Type B pancreatic cell (in vitro differentiated cells): ENCODE measurements at regions not wholly inside any gene's neighbourhood (a gene's known extent, or its start where the extent isn't known, plus 50 kb on each side); places are given as distances from the start of the nearest gene placed in this dataset.

Experiments used
- DNase-seq: peaks from one replicate; pipeline ENCODE4 v3.0.0; 2021; ENCODE audit warnings: mixed read lengths; ENCODE audit not compliant: unreplicated experiment; ENCODE audit errors: extremely low spot score
- H3K27ac Mint-ChIP-seq: 2 replicates; pipeline ENCODE4 v1.8.0; 2021; ENCODE audit warnings: mild to moderate bottlenecking, mixed read lengths
- H3K27me3 Mint-ChIP-seq: 2 replicates; pipeline ENCODE4 v1.8.0; 2021; ENCODE audit warnings: mixed read lengths
- H3K36me3 Mint-ChIP-seq: 2 replicates; pipeline ENCODE4 v1.8.0; 2021; ENCODE audit warnings: mixed read lengths
- H3K4me1 Mint-ChIP-seq: one replicate; pipeline ENCODE4 v1.8.0; 2021; ENCODE audit warnings: mixed read lengths; ENCODE audit not compliant: unreplicated experiment
- H3K4me3 Mint-ChIP-seq: 2 replicates; pipeline ENCODE4 v1.8.0; 2021; ENCODE audit warnings: mild to moderate bottlenecking, mixed read lengths
- H3K9me3 Mint-ChIP-seq: 2 replicates; pipeline ENCODE4 v1.8.0; 2021; ENCODE audit warnings: mixed read lengths
- TF ChIP-seq, protein P1 (sequence below): fragments of 200-600 bp; sonication (generic); conservative IDR thresholded peaks from 2 replicates; pipeline ENCODE4 v1.5.0; 2021; ENCODE audit warnings: antibody characterized with exemption, mild to moderate bottlenecking

DNA sequence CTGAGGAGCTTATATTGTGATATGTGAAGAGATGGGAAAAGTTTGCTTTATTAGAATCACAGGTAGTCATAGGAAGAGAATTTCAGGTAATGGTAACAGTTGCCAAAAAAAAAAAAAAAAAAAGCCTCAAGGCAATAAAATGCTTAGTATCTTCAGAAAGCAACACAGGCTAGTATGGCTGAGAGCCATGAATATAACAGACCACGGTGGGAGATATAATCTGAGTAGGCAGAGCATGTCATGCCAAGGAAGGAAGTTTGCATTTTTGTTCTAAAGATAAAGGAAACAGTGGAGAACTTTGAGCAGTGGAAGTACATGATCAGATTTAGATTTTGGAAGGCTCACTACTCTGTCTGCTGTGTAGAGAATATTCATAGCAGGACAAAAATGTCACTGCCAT lies 211.4 kb downstream of the ETS1 start:
- DNase-seq = no peak
- H3K4me1 Mint-ChIP-seq = peaks cover 9% of the 10 kb centered on the region
- TF ChIP-seq, protein P1, sequence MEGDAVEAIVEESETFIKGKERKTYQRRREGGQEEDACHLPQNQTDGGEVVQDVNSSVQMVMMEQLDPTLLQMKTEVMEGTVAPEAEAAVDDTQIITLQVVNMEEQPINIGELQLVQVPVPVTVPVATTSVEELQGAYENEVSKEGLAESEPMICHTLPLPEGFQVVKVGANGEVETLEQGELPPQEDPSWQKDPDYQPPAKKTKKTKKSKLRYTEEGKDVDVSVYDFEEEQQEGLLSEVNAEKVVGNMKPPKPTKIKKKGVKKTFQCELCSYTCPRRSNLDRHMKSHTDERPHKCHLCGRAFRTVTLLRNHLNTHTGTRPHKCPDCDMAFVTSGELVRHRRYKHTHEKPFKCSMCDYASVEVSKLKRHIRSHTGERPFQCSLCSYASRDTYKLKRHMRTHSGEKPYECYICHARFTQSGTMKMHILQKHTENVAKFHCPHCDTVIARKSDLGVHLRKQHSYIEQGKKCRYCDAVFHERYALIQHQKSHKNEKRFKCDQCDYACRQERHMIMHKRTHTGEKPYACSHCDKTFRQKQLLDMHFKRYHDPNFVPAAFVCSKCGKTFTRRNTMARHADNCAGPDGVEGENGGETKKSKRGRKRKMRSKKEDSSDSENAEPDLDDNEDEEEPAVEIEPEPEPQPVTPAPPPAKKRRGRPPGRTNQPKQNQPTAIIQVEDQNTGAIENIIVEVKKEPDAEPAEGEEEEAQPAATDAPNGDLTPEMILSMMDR = no peak
- no peak overlapping the region for H3K4me3 Mint-ChIP-seq
- H3K36me3 Mint-ChIP-seq = no peaks in the 10 kb centered on the region
- no peaks in the 10 kb centered on the region for H3K27me3 Mint-ChIP-seq
- no peak overlapping the region for H3K27ac Mint-ChIP-seq
- H3K9me3 Mint-ChIP-seq = no peaks in the 10 kb centered on the region

DNA sequence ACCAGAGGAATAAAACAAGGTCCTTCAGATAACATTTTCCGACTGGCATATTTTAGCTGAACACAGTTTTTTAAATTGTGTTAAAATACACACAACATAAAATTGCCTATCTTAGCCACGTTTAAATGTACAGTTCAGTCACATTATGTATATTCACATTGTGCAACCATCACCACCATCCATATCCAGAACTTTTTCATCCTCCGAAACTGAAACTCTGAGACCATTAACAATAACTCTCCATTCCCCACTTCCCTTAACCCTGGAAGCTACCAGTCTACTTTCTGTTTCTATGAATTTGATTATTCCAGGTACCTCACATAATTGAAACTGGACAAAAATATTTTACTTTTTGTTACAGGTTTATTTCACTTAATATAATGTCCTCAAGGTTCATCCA lies 213.3 kb downstream of the ETS1 start:
- no peaks in the 10 kb centered on the region for H3K27me3 Mint-ChIP-seq
- H3K4me1 Mint-ChIP-seq = peaks cover 8% of the 10 kb centered on the region
- no peaks in the 10 kb centered on the region for H3K36me3 Mint-ChIP-seq
- H3K9me3 Mint-ChIP-seq = no peaks in the 10 kb centered on the region
- no peak overlapping the region for H3K4me3 Mint-ChIP-seq
- TF ChIP-seq, protein P1 = no peak
- H3K27ac Mint-ChIP-seq = no peak overlapping the region
- DNase-seq = no peak

DNA sequence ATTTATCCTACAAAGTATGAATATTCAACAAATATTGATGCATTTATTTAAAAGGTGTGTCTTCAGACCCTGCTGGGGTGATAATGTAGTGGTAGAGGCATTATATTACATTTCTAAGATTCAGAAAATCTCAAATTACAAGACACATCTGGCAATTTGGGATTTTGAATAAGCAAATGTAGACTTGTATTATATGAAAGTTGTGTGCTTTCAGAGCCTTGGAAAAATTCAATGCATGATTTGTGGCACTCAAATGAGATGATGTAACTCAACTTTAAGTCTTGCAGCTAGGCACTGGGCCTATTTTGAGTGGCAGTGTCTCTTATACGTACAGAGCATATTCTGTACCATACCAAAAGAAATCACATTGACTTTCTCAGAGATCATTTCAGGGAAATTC lies 214.4 kb downstream of the ETS1 start:
- Mint-ChIP-seq H3K4me1 (peaks cover 8% of the 10 kb centered on the region), H3K9me3 (no peaks in the 10 kb centered on the region), H3K4me3 (no peak overlapping the region), H3K27ac (no peak overlapping the region), H3K27me3 (no peaks in the 10 kb centered on the region), H3K36me3 (no peaks in the 10 kb centered on the region)
- TF ChIP-seq, protein P1 = no peak
- DNase-seq = no peak

DNA sequence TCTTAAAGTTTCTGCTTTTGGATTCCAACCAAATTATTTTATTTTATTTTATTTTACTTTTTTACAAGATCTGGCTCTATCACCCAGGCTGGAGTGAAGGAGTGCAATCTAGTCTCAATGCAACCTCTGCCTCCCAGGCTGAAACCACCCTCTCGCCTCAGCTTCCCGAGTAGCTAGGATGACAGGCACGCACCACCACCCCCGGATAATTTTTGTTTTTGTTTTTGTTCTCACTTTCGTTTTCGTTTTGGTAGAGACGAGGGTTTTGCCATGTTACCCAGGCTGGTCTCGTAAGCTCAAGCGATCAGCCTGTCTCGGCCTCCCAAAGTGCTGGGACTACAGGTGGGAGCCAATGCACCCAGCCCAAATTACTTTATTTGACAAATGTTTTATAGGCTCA lies 219.8 kb downstream of the ETS1 start:
- no peak for DNase-seq
- no peak overlapping the region for H3K4me3 Mint-ChIP-seq
- TF ChIP-seq, protein P1 = no peak
- peaks cover 5% of the 10 kb centered on the region for H3K9me3 Mint-ChIP-seq
- no peak overlapping the region for H3K27ac Mint-ChIP-seq
- H3K36me3 Mint-ChIP-seq = no peaks in the 10 kb centered on the region
- H3K27me3 Mint-ChIP-seq = peaks cover 17% of the 10 kb centered on the region
- H3K4me1 Mint-ChIP-seq = peaks cover 15% of the 10 kb centered on the region

DNA sequence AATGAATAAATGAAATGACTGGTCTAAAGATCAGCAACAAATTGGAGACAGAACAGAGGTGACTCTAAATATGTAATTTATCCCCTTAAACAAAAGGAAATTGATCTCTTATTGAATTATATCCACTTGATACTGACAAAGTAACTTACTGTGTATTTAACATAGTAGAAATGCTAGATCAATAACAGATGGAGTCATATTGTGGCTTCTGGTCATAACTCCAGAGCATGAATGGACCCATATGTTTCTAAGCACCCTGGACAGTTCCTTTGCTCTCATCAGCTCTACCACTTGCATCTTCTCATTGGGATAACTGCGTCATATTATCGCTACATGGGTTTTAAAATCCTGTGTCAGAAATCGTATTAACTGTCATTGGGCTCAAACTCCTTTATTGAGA lies 222.3 kb downstream of the ETS1 start:
- Mint-ChIP-seq H3K36me3 (no peaks in the 10 kb centered on the region), H3K27me3 (peaks cover 17% of the 10 kb centered on the region), H3K9me3 (peaks cover 5% of the 10 kb centered on the region), H3K27ac (no peak overlapping the region), H3K4me3 (no peak overlapping the region), H3K4me1 (peaks cover 13% of the 10 kb centered on the region)
- DNase-seq = no peak
- TF ChIP-seq, protein P1 = no peak

DNA sequence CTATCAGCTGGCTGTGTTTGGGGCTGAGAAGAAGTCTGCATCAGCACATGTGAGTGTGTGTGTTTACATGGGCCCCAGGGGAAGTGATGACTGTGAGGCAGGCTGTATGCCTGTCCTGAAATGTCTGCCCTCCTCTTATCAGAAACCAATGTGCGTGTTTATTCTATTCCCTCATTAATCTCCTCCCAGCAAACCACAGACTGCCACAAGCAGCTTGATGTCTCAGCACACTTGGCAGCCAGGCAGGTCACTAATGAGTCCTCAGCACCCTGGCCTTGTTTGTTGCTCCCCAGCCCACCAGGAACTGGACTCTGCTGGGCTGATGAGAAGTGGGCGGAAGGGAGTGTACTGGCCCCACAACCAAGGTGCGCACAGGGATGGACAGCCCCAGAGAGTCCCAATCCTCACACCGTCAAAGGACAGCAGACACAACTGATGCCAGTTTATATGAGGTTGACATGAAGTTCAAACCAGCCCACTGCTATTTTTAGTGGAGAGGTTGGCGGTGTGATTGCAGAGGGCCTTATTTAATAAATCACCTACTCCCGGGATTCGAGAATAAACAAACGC lies 225.8 kb downstream of the ETS1 start:
- Mint-ChIP-seq H3K27me3 (peaks cover 27% of the 10 kb centered on the region), H3K27ac (no peak overlapping the region), H3K9me3 (peaks cover 5% of the 10 kb centered on the region), H3K4me3 (no peak overlapping the region), H3K4me1 (peaks cover 22% of the 10 kb centered on the region), H3K36me3 (no peaks in the 10 kb centered on the region)
- TF ChIP-seq, protein P1 = no peak
- no peak for DNase-seq
